Kidney (tissue), 13 donors: ENCODE measurements at regions not wholly inside any gene's neighbourhood (a gene's known extent, or its start where the extent isn't known, plus 50 kb on each side); places are given as distances from the start of the nearest gene placed in this dataset.
"Not testable (repeated sequence)": the region's sequence is repeated elsewhere in the genome, so short reads cannot be mapped to it uniquely, and the experiment has no call there.

ENCODE experiments used
- DNase-seq, 5 donors: peaks; one replicate each; pipeline ENCODE4 v3.0.0-alpha.2; 2013 to 2020
- FAIRE-seq: peaks from 2 replicates; lab custom pipeline; 2012; peaks lifted over from hg19 to GRCh38; lab: Jason Lieb, UNC
- H3K27ac ChIP-seq, 2 donors: one replicate each; pipeline ENCODE4 v1.7.0; 2013; ENCODE audit warnings: low read depth in 2 of 2, low read length in 2 of 2, inconsistent platforms in 1 of 2
- H3K27me3 ChIP-seq: one replicate; pipeline ENCODE4 v1.7.1; 2013; ENCODE audit warnings: low read length, inconsistent platforms; ENCODE audit not compliant: control insufficient read depth, insufficient read depth
- H3K36me3 ChIP-seq, 3 donors: one replicate each; pipeline versions ENCODE4 v1.7.0 to v1.7.1; 2013; ENCODE audit warnings: low read length in 3 of 3, control low read depth in 1 of 3, inconsistent platforms in 1 of 3; ENCODE audit not compliant: insufficient read depth in 3 of 3, control insufficient read depth in 2 of 3
- H3K4me1 ChIP-seq, 3 donors: one replicate each; pipeline versions ENCODE4 v1.7.0 to v1.7.1; 2013; ENCODE audit warnings: low read length in 3 of 3, inconsistent platforms in 1 of 3, low read depth in 1 of 3; ENCODE audit not compliant: control insufficient read depth in 2 of 3, insufficient read depth in 2 of 3
- H3K4me3 ChIP-seq, 3 donors: one replicate each; pipeline versions ENCODE4 v1.7.0 to v1.8.1; 2013; ENCODE audit warnings: low read length in 3 of 3, control low read depth in 1 of 3, inconsistent platforms in 1 of 3
- H3K9ac ChIP-seq, 3 donors: one replicate each; pipeline versions ENCODE4 v1.7.0 to v1.7.1; 2013; ENCODE audit warnings: low read length in 3 of 3, control low read depth in 1 of 3, inconsistent platforms in 1 of 3
- H3K9me3 ChIP-seq, 3 donors: one replicate each; pipeline versions ENCODE4 v1.7.0 to v1.7.1; 2013; ENCODE audit warnings: low read length in 3 of 3, control low read depth in 1 of 3, inconsistent platforms in 1 of 3; ENCODE audit not compliant: control insufficient read depth in 2 of 3, insufficient read depth in 1 of 3
- intact Hi-C: fragments of 100-400 bp; cut with DNase I; formaldehyde crosslinking; loops from one replicate; pipeline ENCODE4 v1.11.1; 2022
- TF ChIP-seq, protein P1 (sequence below): IDR thresholded peaks from 3 replicates; pipeline ENCODE4 v1.5.1; 2012; ENCODE audit warnings: mild to moderate bottlenecking, moderate library complexity, borderline replicate concordance; ENCODE audit not compliant: insufficient read depth; ENCODE audit errors: extremely low read depth
- donor health status: control.
- donor health status: control.
- donor health status: control.
- donor health status: control.
- donor health status: control.
- donor health status: DM: yes; HTN: yes; CAD: no.
- donor health status: Normal renal cell carcinoma (clear cell type).

DNA sequence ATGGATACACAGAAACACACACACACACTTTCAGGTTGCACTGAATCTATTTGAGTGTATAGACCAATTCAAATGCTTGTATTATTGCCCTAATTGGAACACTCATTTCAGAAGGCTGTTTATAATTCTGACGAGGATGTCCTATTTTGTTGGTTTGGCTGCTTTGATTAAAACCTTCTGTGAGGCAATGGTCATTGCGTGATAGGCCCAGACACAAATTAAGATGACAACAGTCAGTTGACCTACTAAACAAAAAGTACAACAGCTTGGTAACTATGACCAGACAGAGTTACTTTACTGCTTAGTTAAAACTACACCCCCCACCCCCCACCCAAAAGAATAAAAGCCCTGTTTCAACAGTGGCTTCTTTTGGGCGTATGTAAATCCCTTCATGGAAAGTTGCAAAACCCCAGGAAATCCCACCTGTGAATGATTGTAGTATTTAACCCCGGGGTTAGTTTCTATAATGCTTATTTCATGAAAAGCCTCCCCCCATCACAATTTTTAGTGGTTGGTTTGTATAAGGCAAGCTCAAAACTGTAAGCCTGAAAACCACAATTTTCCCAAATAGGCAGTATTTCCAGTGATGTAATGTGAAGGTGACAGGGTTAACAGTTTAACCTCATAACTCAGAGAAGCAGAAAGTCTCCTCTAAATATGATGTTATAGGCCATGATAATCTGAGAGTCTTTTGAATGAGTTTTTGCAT lies 340.8 kb downstream of the FGF10 start:
- Histone ChIP-seq H3K27ac (no peak overlapping the region), H3K4me3 (no peak overlapping the region), H3K4me1 (no peaks in the 10 kb centered on the region), H3K9ac (no peak overlapping the region), H3K27me3 (no peaks in the 10 kb centered on the region), H3K9me3 (no peaks in the 10 kb centered on the region), H3K36me3 (no peaks in the 10 kb centered on the region)
- intact Hi-C loops = no loop called here
- FAIRE-seq (no peak), DNase-seq (peak in 2 of 5 donors; percentile 35 to 56)
- TF ChIP-seq, protein P1, sequence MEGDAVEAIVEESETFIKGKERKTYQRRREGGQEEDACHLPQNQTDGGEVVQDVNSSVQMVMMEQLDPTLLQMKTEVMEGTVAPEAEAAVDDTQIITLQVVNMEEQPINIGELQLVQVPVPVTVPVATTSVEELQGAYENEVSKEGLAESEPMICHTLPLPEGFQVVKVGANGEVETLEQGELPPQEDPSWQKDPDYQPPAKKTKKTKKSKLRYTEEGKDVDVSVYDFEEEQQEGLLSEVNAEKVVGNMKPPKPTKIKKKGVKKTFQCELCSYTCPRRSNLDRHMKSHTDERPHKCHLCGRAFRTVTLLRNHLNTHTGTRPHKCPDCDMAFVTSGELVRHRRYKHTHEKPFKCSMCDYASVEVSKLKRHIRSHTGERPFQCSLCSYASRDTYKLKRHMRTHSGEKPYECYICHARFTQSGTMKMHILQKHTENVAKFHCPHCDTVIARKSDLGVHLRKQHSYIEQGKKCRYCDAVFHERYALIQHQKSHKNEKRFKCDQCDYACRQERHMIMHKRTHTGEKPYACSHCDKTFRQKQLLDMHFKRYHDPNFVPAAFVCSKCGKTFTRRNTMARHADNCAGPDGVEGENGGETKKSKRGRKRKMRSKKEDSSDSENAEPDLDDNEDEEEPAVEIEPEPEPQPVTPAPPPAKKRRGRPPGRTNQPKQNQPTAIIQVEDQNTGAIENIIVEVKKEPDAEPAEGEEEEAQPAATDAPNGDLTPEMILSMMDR = no peak

DNA sequence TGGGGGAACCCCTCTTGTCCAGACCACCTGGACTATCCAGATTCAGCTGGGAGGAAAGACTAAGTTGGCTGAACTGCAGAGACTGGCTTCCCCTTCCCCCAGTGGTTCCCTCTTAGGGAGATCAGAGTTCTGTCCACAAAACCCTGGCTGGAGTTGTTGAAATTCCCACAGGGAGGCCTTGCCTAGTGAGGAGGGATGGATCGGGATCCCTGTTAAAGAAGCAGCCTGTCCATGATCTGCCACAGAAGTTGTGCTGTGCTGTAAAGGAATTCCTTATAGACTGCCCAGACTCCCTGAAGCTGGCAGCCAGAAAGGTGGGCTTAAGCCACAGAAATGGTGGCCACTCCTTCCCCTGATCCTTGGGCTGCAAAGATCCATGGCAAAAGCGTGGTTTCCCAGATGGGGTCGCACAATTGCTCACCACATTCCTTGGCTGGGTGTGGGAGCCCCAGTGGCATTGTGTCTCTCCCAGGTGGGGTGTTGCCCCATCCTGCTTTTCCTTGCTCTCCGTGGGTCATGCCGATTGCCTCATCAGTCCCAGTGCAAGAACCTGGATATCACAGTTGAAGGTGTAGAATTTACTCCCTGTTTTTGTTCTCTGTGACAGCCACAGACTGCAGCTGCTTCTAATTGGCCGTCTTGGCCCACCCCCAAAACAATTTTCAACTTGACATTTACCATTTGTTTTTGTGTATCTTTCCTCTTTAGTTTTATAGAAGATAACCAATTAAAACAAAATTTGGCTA lies 342.4 kb downstream of the FGF10 start:
- H3K9ac ChIP-seq = no peak overlapping the region
- H3K27ac ChIP-seq = no peak overlapping the region
- intact Hi-C loops = no loop called here
- no peak for FAIRE-seq
- TF ChIP-seq, protein P1 = no peak
- H3K4me3 ChIP-seq = no peak overlapping the region
- H3K27me3 ChIP-seq = no peaks in the 10 kb centered on the region
- DNase-seq = peak in 3 of 5 donors; percentile 10 to 60 (median 18)
- no peaks in the 10 kb centered on the region for H3K36me3 ChIP-seq
- H3K4me1 ChIP-seq = no peaks in the 10 kb centered on the region
- no peaks in the 10 kb centered on the region for H3K9me3 ChIP-seq

DNA sequence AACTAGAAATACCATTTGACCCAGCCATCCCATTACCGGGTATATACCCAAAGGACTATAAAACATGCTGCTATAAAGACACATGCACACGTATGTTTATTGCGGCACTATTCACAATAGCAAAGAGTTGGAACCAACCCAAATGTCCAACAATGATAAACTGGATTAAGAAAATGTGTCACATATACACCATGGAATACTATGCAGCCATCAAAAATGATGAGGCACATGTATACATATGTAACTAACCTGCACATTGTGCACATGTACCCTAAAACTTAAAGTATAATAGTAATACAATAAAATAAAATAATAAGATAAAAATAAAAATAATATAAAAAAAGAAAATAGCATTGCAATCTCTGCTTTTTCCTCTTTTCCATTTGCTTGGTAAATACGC lies 344.7 kb downstream of the FGF10 start:
- H3K27me3 ChIP-seq, H3K9ac ChIP-seq, intact Hi-C loops, H3K36me3 ChIP-seq, H3K27ac ChIP-seq, H3K9me3 ChIP-seq, H3K4me3 ChIP-seq, FAIRE-seq, H3K4me1 ChIP-seq, DNase-seq: not testable (repeated sequence)

DNA sequence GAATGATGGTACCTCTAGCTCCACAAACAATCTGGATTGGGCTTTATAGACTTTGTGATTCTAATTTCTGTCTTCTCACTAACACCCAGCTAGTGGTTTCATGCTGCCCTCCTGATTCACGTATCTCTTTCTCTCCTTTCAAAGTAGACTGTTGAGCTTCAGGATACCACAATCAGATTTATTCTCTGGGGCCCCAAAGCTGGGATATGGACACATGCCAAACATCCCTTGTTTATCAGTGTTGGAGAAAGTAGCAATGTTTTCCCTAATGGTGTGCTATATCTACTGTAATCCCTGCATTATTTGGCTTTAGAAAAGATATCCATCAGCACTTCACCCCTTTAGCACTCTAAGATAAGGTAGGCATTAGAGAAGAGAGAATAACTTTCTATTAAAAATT lies 361.0 kb downstream of the FGF10 start:
- Histone ChIP-seq H3K27ac (no peak overlapping the region), H3K9ac (no peak overlapping the region), H3K4me1 (no peaks in the 10 kb centered on the region), H3K36me3 (no peaks in the 10 kb centered on the region), H3K27me3 (no peaks in the 10 kb centered on the region), H3K9me3 (no peaks in the 10 kb centered on the region), H3K4me3 (no peak overlapping the region)
- DNase-seq (no peak), FAIRE-seq (no peak)
- intact Hi-C loops = no loop called here
- TF ChIP-seq, protein P1 = no peak
